Fibroblast of the aortic adventitia (primary cell): ENCODE measurements at regions not wholly inside any gene's neighbourhood (a gene's known extent, or its start where the extent isn't known, plus 50 kb on each side); places are given as distances from the start of the nearest gene placed in this dataset.
A peak's percentile ranks its signal among the peaks of the same experiment; 100 is the strongest.

Experiments
- DNase-seq: peaks from one replicate; pipeline ENCODE4 v3.0.0-alpha.2; 2010; ENCODE audit warnings: low read depth
- H3K4me3 ChIP-seq: 2 replicates; pipeline ENCODE4 v1.5.1; 2011; ENCODE audit warnings: low read depth, mild to moderate bottlenecking, control low read depth, low read length, moderate library complexity
- TF ChIP-seq, protein P1 (sequence below): IDR thresholded peaks from 2 replicates; pipeline ENCODE4 v1.5.1; 2011; ENCODE audit warnings: mild to moderate bottlenecking, low read length, control low read depth, inconsistent platforms; ENCODE audit not compliant: insufficient read depth

GRCh38 chr4:33381816-33382215, 2661.6 kb downstream of the PCDH7 start:
- H3K4me3 ChIP-seq: no peak overlapping the region
- DNase-seq: no peak
- TF ChIP-seq, protein P1, sequence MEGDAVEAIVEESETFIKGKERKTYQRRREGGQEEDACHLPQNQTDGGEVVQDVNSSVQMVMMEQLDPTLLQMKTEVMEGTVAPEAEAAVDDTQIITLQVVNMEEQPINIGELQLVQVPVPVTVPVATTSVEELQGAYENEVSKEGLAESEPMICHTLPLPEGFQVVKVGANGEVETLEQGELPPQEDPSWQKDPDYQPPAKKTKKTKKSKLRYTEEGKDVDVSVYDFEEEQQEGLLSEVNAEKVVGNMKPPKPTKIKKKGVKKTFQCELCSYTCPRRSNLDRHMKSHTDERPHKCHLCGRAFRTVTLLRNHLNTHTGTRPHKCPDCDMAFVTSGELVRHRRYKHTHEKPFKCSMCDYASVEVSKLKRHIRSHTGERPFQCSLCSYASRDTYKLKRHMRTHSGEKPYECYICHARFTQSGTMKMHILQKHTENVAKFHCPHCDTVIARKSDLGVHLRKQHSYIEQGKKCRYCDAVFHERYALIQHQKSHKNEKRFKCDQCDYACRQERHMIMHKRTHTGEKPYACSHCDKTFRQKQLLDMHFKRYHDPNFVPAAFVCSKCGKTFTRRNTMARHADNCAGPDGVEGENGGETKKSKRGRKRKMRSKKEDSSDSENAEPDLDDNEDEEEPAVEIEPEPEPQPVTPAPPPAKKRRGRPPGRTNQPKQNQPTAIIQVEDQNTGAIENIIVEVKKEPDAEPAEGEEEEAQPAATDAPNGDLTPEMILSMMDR: no peak

DNA sequence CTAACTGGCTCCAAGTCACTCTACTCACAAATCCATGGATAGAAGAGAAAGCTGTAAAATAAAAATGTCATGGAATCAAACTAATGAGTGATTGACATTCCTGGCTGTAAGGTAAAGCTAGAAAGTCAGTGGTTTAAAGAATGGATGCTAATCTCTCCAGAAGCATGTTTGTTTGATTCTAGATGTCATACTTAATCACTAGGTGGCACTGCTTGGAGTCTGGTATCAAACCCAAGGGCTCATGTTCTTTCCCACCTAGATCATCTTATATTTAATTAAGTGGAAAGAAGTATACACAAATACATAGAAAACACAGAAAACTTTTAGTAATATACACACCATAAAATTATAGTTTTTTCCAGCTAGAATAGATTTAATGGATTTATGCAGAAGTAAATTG, 2666.6 kb downstream of the PCDH7 start:
- TF ChIP-seq, protein P1: no peak
- DNase-seq: no peak
- H3K4me3 ChIP-seq: no peak overlapping the region

GRCh38 chr4:33390976-33391375, 2670.8 kb downstream of the PCDH7 start:
- TF ChIP-seq, protein P1: no peak
- no peak overlapping the region for H3K4me3 ChIP-seq
- DNase-seq: no peak

GRCh38 chr4:33395731-33396485, 2675.7 kb downstream of the PCDH7 start:
- TF ChIP-seq, protein P1: no peak
- no peak for DNase-seq
- no peak overlapping the region for H3K4me3 ChIP-seq

DNA sequence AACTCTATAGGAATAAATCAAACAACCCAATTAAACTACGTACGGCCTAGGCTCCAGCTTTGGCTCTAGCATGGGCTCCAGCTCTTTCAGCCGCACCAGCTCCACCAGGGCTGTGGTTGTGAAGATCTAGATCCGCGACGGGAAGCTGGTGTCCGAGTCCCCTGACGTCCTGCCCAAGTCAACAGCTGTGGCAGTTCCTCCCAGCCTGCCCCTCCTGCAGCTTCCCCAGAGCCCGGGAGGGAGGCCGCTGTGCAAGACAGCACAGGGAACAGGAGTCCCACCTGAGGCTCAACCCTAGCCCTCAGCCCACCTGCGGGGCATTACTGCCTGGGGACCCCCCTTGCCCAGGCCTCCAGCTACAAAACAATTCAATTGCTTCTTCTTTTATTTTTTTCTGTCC, 2680.3 kb downstream of the PCDH7 start:
- TF ChIP-seq, protein P1: no peak
- no peak overlapping the region for H3K4me3 ChIP-seq
- no peak for DNase-seq

- no peak for DNase-seq
- TF ChIP-seq, protein P1: no peak
Observed at GRCh38 chr4:33407496-33407895, 2687.3 kb downstream of the PCDH7 start.

GRCh38 chr4:33411182-33411581, 2691.0 kb downstream of the PCDH7 start:
- no peak overlapping the region for H3K4me3 ChIP-seq
- DNase-seq: peak; percentile 14
- TF ChIP-seq, protein P1: no peak

More at GRCh38 chr4:33407496-33407895, 2687.3 kb downstream of the PCDH7 start:
- H3K4me3 ChIP-seq: no peak overlapping the region
